GM10266 (cell line): ENCODE measurements at regions not wholly inside any gene's neighbourhood (a gene's known extent, or its start where the extent isn't known, plus 50 kb on each side); places are given as distances from the start of the nearest gene placed in this dataset.

ENCODE experiments used
- DNase-seq: peaks from one replicate; pipeline ENCODE4 v3.0.0; 2012; ENCODE audit errors: extremely low spot score
- CTCF ChIP-seq: IDR thresholded peaks from 2 replicates; pipeline ENCODE4 v1.5.1; 2012; ENCODE audit warnings: mild to moderate bottlenecking, low read depth; ENCODE audit not compliant: control insufficient read depth, insufficient read depth; ENCODE audit errors: missing control alignments

- DNase-seq: no peak
- TF ChIP-seq CTCF: no peak
Measured at GRCh38 chr2:103451283-103451682, 689.5 kb downstream of the TMEM182 start.

- TF ChIP-seq CTCF: no peak
- DNase-seq: no peak
Measured at GRCh38 chr2:103459283-103459682, 697.5 kb downstream of the TMEM182 start.

GRCh38 chr2:103462101-103462500 lies 700.3 kb downstream of the TMEM182 start:
- TF ChIP-seq CTCF: no peak
- DNase-seq: no peak

GRCh38 chr2:103462712-103463111 lies 700.9 kb downstream of the TMEM182 start:
- TF ChIP-seq CTCF: no peak
- no peak for DNase-seq

GRCh38 chr2:103464831-103465230 lies 703.0 kb downstream of the TMEM182 start:
- no peak for DNase-seq
- no peak for TF ChIP-seq CTCF

GRCh38 chr2:103469800-103470199 lies 708.0 kb downstream of the TMEM182 start:
- TF ChIP-seq CTCF: no peak
- DNase-seq: no peak

GRCh38 chr2:103484906-103485305 lies 723.1 kb downstream of the TMEM182 start:
- DNase-seq: no peak
- no peak for TF ChIP-seq CTCF
